HG03135 (cell line): ENCODE measurements at regions not wholly inside any gene's neighbourhood (a gene's known extent, or its start where the extent isn't known, plus 50 kb on each side); places are given as distances from the start of the nearest gene placed in this dataset.

Experiments used
- ATAC-seq: cut with Tn5 transposase; IDR thresholded peaks from one replicate; pipeline ENCODE4 v1.9.1; 2021; ENCODE audit warnings: mild to moderate bottlenecking, moderate library complexity; ENCODE audit not compliant: unreplicated experiment

GRCh38 chr14:38526826-38527501, 271.1 kb upstream of the CLEC14A start:
- ATAC-seq = no peak

GRCh38 chr14:38524636-38525509, 269.0 kb upstream of the CLEC14A start:
- ATAC-seq = no peak

DNA sequence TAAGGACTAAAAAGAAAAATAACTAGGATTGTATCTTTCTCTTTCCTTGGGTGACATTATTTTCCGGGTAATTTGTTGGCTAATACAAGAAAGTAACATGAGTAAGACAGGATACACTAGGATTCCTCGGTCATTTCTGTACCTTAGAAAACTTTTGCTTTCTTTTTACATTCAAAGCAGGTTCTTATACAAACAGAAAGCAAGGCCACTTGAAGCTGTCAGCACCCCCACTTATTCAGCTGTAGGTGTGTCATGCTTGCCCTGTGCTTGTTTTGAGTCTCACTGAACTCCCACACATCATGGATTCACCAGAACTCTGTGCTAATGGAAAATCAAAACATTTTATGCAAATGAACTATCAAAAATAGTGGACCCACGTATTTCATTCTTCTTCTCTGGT, 266.8 kb upstream of the CLEC14A start:
- ATAC-seq = no peak

DNA sequence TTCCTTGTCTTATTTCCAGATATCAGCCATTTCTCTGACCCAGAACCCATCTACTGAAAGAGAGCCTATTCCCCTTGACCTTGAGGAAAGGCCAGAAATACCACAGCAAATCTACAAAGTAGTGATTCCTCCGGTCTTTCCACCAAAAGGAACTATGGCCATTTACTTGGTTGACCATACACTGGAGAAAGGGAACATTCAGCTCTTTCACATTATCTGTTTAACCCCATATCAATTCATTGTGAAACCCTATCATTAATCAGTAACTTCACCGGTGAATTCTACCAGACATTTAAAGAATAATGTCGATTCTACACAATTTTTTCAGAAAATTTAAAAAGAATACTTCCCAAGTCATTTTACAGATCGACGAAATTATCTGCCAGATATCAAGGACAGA, 265.7 kb upstream of the CLEC14A start:
- no peak for ATAC-seq

DNA sequence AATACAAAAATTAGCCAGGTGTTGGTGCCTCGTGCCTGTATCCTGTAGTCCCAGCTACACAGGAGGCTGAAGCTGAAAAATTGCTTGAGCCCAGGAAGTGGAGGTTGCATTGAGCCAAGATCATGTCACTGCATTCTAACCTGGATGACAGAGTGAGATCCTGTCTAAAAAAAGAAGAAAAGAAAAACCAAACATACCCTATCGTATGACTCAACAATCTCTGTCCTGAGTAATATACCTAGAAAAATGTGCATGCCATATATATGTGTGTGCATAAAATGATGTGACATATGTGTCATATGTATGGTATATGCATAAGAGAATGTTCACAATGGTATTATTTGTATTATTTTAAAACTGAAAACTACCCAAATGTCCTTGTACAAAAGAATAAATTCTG, 261.5 kb upstream of the CLEC14A start:
- ATAC-seq = no peak

DNA sequence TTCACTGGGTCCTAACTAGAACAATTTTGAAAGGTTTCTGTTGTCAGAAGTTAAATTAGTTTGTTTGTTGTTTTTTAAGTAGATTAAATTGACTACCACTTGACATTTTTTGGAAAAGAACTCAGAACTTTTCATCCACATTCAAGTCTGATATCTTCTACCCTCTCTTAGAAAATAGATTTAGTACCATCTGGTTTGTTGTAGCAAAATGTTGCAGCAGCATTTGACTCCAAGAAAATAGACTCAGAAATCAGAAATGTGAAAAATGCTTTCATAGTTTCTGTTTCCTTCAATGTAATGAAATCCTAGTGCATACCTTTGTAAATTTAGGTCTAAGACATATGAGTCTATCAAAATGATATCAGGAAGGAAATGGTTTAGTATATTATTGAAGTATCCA, 256.3 kb upstream of the CLEC14A start:
- ATAC-seq = no peak

DNA sequence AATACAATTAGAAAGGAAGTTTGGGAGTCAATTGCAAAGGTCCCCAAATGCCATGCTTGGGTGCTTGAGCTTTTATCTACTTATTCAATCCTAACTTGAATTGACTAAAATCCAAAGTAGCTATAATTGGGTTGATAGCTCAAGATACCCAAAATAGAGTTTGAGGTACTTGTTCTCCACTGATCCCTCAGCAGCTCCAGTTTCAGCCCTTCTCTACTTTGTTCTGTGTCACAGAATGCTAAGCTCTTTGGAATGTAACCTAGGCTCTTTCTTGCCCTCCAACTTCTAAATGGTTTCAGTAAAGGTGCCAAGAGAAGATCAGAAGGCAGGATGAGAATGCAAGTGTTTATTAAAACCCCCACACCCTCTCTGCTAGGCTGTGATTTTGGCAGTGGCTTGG, 251.4 kb upstream of the CLEC14A start:
- ATAC-seq = no peak

- ATAC-seq = no peak
These were observed 250.0 kb upstream of the CLEC14A start for GRCh38 chr14:38505973-38506249.

DNA sequence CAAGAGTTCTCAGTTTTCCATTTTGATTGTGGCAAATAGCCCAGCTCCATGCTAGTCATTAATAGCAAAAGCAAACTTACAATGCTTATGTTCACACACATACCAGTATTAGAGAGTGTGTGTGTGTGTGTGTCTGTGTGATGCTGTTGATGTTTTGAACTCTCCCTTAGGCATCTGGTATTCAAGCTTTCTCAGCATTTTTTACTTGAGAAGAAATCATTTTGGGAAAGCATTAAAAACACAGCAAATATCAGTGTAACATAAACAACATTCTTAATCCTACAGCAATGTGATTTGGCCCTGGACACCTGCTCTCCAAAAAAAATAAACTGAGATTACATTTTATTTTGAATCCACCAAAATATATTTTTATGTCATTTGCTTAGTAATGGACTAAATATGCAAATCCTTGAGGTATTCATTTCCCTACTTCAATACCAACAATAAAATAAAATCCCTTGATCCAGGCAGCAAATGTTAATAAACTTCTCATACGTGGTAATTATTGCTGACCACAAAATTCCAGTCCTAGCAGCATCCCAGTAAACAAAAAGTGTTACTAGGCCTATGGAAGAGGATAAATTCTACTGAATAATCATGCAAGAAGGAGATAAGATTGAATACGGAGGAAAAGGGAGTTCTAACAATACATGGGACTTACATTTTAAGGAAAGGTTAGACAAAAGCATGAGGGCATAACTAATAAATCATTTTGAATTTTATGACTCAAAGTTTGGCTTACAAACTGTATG, 249.5 kb upstream of the CLEC14A start:
- no peak for ATAC-seq

DNA sequence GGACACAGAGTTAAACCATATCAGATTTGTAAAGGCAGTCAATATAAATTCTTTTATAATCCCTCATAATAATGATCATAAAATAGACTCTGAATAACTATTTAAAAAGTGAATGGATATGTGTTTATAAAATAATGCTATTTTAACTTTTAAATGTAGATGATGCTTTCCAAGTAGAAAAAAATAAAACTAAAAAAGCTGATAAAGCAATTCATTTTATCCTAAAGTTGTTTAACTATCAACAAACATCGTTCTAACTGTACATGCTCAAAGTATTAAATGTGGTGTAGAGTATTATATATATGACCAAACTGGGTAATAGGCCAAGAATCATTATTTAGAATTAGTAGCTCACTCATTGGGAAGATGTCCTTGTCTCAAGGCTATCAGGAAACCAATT, 248.3 kb upstream of the CLEC14A start:
- ATAC-seq = no peak

- ATAC-seq = no peak
These were observed 246.3 kb upstream of the CLEC14A start for GRCh38 chr14:38502239-38502638.

- ATAC-seq = no peak
These were observed 244.2 kb upstream of the CLEC14A start for GRCh38 chr14:38500125-38500524.

DNA sequence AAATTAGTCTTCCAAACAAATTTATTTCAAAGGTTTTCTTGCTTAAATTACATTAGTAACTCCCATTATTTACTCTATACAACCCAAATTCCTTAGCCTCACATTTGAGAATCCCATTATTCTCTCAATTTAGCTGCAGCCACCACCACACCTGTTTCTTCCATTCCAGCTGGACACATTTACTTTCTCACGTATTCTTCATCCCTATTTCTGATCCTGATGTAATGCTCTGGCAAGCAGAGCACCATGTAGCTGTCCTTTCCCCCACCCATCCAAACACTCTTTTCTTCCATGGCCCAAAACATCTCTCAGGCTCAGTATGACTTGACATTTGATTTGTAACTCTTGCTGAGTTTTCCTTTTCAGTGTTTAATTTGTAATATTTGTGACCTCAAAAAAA, 240.2 kb upstream of the CLEC14A start:
- ATAC-seq = no peak

- no peak for ATAC-seq
These were observed 234.4 kb upstream of the CLEC14A start for GRCh38 chr14:38490273-38490672.

GRCh38 chr14:38485026-38485425, 229.1 kb upstream of the CLEC14A start:
- ATAC-seq = no peak

DNA sequence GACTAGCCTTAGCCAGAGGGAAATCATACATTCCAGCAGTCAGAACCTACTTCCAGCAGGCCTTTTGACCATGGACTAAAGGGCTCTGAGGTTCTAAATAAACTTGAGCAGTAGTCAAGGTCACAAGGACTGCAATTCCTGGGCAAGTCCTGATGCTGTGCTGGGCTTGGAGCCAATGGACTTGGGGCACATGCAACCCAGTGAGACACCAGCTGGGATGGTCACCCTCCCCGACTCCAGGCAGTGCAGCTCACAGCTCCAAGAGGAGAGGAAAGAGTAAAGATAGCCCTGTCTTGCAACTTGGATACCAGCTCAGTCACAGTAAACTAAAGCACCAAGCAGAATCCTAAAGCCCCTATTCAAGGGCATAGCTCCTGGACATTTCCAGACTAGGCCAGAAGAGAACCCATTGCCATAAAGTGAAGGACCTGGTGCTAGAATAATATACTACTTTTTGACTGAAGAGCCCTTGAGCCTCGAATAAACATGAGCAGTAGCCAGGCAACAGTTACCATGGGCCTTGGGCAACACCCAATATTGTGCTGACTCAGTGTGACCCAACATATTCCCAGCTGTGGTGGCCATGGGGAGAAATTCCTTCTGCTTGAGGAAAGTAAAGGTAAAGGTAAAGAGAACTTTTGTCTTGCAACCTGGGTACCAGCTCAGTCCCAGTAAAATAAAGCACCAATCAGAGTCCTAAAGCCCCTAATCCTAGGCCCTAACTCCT, 226.2 kb upstream of the CLEC14A start:
- ATAC-seq = no peak

DNA sequence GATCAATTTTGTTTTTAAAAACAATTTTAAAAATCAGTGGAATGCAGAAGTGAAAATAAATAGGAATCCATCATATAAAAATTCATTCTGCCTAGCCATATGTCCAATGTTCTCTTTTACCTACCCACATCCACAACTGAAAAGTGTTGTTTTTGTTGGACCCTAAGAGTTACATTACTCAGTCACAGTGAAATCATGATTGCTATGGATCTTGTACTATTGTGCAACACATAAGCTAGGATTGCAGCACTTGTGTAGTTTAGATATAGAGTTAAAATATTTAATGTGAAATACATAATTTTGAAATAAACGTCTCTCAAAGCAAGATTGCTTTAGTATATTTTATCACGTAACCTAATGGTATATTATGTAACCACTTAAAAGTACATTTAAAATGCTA, 213.3 kb upstream of the CLEC14A start:
- no peak for ATAC-seq

DNA sequence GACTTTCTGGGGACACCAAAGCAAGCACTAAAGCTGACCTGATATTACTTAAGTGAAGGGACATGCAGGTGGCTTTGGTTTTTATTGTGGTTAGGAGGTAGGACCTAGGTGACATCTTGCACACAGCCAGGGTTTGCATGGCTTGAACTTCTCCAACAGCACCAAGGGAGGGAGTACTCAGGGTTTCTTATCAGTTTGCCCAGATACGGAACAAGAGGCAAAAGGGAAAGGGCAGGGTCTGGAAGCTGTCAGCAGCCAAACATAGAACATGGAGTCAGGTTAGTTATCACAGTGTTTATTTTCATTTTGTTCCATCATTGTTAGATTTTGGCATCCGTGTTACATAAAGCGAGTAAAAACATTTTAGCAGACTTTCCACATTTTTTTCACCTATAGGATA, 186.3 kb upstream of the CLEC14A start:
- ATAC-seq = no peak

DNA sequence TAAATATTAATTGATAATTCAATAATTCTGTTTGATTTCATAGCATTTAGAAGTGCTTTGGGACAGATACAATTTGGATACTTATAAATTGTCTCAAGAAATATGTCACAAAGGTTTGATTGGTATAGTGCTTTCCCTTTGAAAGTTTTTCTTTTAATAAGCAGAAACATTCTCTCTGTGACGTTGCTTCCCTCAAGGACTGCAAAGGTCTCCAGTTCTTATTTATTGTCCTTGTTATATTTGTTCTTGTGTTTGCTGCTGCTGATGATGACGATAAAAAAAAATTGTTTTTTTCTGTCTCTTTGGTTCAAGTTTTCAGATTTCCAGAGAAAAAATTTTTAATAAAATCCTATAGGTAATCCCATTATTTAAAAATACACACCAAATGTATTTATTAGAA, 176.3 kb upstream of the CLEC14A start:
- ATAC-seq = no peak

GRCh38 chr14:38431156-38431555, 175.3 kb upstream of the CLEC14A start:
- no peak for ATAC-seq

DNA sequence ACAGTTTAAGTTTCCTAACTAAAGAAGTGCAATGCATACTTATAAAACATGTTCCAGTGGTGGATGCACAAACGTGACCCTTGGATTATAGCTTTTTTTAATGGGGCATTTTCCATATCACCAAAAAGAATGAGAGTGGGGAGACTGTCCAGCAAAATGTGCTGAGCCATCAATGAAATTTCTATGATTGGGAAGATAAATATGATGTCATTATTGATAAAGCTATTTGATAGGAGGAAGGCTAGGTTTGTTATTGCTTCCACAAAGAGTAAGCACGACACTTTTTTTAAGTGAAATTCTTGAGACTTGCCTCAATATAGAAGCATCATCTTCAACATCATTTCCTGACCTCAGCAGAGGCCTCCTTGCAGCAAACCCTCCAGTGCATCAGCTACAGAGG, 174.6 kb upstream of the CLEC14A start:
- ATAC-seq = no peak
